Pons (tissue), 1 donor: ENCODE measurements at regions not wholly inside any gene's neighbourhood (a gene's known extent, or its start where the extent isn't known, plus 50 kb on each side); places are given as distances from the start of the nearest gene placed in this dataset.

Source experiments
- DNase-seq: peaks from one replicate; pipeline ENCODE4 v3.0.0-alpha.2; 2016; ENCODE audit warnings: low spot score

DNA sequence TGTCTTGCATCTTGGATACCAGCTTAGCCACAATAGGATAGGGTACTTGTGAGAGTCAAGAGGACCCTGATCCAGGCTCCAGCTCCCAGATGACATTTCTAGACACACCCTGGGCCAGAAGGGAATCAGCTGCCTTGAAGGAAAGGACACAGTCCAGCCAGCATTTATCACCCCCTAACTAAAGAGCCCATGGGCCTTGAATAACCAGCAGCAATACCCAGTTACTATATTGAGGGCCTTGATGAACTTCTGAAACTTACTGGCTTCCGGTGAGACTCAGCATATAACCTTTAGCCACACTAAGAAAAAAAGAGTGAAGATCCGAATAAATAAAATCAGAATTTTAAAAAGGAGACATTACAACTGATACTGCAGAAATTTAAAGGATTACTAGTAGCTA, 1135.4 kb downstream of the LRFN5 start:
- no peak for DNase-seq

- DNase-seq = no peak
Observed at GRCh38 chr14:42736408-42736807, 1129.7 kb downstream of the LRFN5 start.

DNA sequence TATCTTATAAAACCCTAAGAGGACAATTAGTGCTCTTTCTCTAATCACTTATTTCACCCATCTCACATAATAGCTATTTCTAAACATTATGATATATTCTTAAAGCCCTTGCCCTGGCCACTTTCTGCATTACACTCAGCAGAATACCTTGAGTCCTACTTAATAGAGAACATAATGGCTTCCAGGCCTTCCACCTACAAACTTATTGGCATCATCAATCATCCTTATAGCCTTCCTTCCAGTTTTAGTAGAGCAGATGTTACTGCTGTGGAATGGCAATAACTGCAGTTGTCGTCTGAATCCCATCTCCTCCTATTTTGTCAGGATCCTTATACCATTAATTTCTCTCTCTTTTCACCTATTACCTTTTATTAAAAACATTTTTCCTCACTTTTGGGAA, 1127.4 kb downstream of the LRFN5 start:
- no peak for DNase-seq

DNA sequence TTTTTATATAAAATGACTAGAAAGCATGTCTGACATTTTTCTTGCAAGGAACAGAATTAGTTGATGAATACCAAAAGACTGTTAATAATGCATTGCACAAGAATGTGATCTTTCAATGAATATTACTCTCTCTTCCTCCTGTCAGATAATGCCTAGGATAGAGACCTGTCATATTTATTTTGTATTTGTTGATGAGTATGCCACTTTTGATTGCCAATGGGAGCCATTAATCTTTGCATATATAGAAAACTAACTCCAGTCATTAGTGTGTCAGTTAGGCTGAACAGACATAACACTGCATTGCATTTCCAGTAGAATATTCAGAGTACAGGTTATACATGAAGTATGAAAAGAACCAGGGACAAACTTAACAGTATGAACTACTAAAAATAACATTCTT, 1125.3 kb downstream of the LRFN5 start:
- no peak for DNase-seq

DNA sequence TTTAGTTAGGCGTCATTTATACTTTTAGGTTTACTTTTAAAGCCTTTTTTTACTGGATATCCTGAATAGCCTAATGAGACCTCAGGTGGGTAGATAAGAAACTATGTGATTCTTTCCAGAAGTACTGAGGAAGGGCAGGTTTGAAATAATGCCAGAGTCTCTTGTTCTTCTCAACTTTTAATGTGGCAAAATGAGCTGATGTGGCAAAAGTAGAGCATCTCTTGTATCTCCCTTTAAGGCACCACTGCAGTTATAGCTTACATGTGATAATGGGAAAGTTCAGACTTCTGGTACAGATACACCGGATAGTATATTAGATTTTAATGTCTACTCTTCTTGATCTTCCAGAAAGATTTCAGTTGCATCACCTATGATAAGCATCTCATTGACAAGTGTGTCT, 1124.8 kb downstream of the LRFN5 start:
- no peak for DNase-seq

GRCh38 chr14:42729681-42730080, 1123.0 kb downstream of the LRFN5 start:
- no peak for DNase-seq

GRCh38 chr14:42719391-42719790, 1112.7 kb downstream of the LRFN5 start:
- peak; percentile 14 for DNase-seq

- DNase-seq = no peak
Observed at GRCh38 chr14:42715316-42715715, 1108.6 kb downstream of the LRFN5 start.

GRCh38 chr14:42710071-42710470, 1103.4 kb downstream of the LRFN5 start:
- DNase-seq = no peak

DNA sequence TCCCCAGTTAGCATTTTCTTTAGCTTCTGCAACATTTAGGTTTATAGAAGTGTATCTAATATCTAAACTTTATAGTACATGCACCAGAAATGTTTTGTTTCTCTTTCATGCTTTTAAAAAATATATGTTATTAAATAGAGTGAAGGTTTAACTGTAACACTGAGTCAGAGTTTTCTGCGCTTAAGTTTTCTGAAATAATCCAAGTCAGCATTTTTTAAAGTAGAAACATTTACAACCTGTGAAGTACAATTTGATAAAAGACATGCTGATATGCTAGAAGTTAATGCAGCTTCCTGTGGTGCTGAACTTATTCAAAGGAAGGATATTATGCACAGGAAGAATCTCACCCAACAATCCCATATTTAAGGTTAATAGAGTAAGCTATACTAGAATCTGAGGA, 1096.8 kb downstream of the LRFN5 start:
- DNase-seq = no peak

DNA sequence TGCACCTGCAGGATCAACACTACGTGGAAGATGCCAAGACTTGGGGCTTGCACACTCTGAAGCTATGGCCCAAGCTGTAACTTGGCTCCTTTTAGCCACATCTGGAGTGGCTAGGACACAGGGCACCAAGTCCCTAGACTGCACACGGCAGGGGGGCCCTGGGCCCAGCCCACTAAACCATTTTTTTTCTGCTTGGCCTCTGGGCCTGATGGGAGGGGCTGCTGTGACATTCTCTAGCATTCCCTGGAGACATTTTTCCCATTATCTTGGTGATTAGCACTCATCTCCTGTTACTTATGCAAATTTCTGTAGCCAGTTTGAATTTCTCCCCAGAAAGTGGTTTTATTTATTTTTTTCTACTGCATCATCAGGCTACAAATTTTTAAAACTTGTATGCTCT, 1080.7 kb downstream of the LRFN5 start:
- DNase-seq = no peak

- no peak for DNase-seq
Observed at GRCh38 chr14:42683707-42684106, 1077.0 kb downstream of the LRFN5 start.

- DNase-seq = no peak
Observed at GRCh38 chr14:42676636-42677035, 1070.0 kb downstream of the LRFN5 start.

DNA sequence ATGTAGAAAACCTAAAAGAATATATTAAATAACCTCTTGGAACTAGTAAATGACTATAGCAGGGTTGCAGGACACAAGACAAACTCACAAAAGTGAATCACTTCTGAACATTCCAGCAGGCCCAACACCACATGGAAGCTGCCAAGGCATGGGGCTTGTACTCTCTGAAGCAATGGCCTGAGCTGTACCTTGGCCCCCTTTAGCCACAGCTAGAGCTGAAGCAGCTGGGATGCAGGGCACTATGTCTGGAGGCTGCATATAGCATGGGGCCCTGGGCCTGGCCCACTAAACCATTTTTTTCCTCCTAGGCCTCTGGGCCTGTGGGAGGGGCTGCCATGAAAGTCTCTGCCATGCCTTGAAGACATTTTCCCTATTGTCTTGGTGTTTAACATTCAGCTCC, 1067.3 kb downstream of the LRFN5 start:
- no peak for DNase-seq

- no peak for DNase-seq
Observed at GRCh38 chr14:42671636-42672035, 1065.0 kb downstream of the LRFN5 start.

DNA sequence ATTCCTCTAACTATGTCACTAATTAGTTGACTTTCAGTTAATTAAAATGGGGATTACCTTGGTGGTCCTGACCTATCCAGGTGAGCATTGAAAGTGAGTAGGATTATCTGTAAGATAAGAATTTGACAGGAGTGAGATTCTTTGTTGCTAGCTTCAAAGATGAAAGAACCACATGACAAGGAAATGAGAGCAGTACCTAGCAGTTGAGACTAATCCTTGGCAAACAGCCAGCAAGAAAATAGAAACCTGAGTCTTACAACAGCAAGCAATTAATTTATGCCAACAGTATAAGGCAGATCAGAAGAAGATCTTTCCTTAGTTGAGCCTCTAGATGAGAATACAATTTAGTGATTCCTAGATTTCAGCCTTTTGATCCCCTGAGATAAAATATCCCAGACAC, 1058.4 kb downstream of the LRFN5 start:
- DNase-seq = no peak

- DNase-seq = no peak
Observed at GRCh38 chr14:42664190-42664589, 1057.5 kb downstream of the LRFN5 start.

DNA sequence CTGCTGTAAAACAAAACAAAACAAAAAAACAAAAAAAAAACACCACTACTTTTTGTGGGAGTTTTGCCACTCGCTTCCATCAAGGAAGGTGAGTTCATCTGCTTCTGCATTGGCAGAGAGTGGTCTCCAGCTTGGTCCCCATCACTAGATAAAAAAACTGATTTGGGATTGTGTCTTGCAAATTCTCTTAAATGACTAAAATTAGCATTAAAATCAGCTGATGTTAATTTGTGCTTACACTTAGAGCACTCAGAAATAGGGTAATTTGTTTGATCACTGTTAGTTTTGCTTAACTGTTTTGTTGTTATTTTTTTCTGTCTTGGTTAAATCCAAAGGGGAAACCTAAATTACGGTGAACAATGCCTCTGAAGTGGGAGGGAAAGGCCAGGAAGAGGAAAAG, 1048.0 kb downstream of the LRFN5 start:
- DNase-seq = no peak

DNA sequence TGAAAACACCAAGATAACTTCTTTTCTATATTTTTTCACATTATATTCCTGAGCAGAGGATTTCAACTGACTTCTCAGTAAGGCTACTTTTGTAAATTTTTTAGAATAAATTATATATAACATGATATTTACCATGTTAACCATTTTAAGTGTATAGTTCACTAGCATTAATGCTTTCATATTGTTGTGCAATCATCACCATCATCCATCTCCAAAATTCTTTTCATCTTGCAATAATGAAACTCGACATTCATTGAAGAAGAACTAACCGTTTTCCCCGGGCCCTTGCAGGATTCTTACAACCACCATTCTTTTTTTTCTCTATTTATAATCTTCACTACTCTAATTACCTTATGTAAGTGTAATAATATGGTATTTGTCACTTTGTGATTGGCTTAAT, 1036.1 kb downstream of the LRFN5 start:
- no peak for DNase-seq

DNA sequence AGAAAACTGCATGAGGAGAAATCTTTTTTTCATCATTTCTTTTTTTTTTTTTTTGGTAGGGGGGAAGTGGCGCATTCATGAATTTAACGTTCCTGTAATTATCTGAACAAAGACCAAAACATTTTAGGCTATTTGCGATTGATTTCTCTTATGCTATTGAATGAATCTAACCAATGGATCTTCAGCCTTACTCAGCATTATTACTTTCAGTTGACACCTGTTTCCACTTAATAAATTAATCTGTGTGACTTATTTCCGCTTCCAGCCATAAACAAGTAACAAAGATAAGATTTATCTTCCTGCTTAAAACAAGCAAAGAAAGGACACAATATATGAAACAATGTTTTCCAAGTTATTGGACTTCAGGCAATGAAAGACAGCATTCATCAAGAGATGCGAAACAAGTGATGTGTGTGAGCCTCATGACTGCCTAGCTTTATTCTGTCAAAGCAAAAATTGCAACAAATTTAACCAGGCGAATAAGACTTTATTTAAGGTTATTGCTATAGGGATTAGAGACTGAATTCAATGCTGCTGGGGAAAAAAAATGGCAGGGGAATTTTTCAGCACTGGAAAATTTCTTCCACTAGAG, 1026.9 kb downstream of the LRFN5 start:
- DNase-seq = peak; percentile 37

DNA sequence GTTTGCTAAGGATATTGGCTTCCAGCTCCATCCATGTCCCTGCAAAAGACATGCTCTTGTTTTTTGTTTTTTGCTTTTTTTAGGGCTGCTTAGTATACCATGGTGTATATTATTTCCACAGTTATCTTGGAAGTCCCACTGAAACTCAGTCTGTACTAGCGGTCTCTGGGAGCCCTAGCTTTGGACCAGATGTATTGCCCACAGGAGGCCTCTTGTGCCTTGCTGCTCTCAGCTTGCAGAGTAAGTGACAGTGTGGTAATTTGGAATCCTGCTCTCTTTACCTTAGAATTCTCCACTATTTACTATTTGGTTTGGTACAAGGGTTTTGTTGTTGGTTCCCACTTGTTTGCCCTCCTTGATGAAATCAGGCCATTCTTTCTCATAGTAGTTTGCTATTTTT, 1022.9 kb downstream of the LRFN5 start:
- peak; percentile 5 for DNase-seq

- no peak for DNase-seq
Observed at GRCh38 chr14:42628602-42629001, 1021.9 kb downstream of the LRFN5 start.

DNA sequence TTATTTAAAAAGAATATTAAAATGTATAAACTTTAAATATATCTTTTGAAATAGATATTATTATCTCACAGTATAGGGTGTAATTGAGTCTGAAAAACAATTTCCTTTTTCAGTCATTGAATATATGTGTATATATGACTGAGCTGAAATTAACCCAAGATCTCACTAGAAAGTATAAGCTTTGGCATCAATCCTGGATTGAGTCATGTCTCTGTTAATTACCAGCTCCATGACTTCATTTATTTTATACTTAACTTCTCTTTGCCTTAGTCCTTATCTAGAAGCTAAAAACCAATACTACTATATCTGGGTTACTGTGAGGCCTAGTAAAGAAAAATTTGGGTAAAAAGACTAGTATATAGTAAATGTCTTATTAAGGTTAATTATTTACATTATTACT, 1020.3 kb downstream of the LRFN5 start:
- DNase-seq = no peak

- DNase-seq = no peak
Observed at GRCh38 chr14:42624980-42625761, 1018.5 kb downstream of the LRFN5 start.
